ENCODE measurements at regions not wholly inside any gene's neighbourhood (a gene's known extent, or its start where the extent isn't known, plus 50 kb on each side); places are given as distances from the start of the nearest gene placed in this dataset.

DNA sequence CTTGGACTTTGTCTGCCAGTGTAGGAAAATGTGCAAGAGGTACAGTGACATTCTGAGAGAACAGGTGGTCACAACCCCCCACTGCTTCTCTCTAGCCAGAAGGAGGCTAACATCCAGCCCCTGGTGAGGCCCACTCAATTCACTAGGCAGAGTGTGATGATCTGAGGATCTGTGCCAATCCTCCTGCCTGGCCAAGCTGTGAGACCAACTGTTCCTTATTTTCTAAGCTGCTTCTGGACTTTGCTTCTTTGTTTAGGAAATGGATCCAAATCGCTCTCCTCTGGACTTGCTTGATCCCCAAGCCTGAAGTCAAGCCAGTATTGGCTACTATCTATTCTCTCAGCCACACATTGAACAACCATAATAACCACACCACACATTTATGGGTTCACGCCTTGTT lies 202.8 kb downstream of the PIK3C3 start:
- Histone ChIP-seq H3K4me1 (no peaks in the 10 kb centered on the region), H3K9me3 (no peaks in the 10 kb centered on the region), H3K27ac (no peak overlapping the region), H3K27me3 (no peaks in the 10 kb centered on the region), H3K9ac (ENCODE audit: low read depth in 2 of 2, low read length in 2 of 2) (no peak overlapping the region), H3K4me3 (no peak overlapping the region), H3K36me3 (no peaks in the 10 kb centered on the region)
- intact Hi-C loops (cut with DNase I): no loop called here
- no peak for DNase-seq
- TF ChIP-seq, protein P1, sequence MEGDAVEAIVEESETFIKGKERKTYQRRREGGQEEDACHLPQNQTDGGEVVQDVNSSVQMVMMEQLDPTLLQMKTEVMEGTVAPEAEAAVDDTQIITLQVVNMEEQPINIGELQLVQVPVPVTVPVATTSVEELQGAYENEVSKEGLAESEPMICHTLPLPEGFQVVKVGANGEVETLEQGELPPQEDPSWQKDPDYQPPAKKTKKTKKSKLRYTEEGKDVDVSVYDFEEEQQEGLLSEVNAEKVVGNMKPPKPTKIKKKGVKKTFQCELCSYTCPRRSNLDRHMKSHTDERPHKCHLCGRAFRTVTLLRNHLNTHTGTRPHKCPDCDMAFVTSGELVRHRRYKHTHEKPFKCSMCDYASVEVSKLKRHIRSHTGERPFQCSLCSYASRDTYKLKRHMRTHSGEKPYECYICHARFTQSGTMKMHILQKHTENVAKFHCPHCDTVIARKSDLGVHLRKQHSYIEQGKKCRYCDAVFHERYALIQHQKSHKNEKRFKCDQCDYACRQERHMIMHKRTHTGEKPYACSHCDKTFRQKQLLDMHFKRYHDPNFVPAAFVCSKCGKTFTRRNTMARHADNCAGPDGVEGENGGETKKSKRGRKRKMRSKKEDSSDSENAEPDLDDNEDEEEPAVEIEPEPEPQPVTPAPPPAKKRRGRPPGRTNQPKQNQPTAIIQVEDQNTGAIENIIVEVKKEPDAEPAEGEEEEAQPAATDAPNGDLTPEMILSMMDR (IDR thresholded peaks at IDR 0.05): no peak

GRCh38 chr18:42159146-42159545 lies 204.1 kb downstream of the PIK3C3 start:
- no peak overlapping the region for H3K9ac ChIP-seq (ENCODE audit: low read depth in 2 of 2, low read length in 2 of 2)
- H3K27ac ChIP-seq: no peak overlapping the region
- no peaks in the 10 kb centered on the region for H3K36me3 ChIP-seq
- H3K27me3 ChIP-seq: no peaks in the 10 kb centered on the region
- no peak for DNase-seq
- intact Hi-C loops (cut with DNase I): no loop called here
- no peaks in the 10 kb centered on the region for H3K4me1 ChIP-seq
- H3K4me3 ChIP-seq: no peak overlapping the region
- TF ChIP-seq, protein P1 (IDR thresholded peaks at IDR 0.05): no peak
- no peaks in the 10 kb centered on the region for H3K9me3 ChIP-seq

DNA sequence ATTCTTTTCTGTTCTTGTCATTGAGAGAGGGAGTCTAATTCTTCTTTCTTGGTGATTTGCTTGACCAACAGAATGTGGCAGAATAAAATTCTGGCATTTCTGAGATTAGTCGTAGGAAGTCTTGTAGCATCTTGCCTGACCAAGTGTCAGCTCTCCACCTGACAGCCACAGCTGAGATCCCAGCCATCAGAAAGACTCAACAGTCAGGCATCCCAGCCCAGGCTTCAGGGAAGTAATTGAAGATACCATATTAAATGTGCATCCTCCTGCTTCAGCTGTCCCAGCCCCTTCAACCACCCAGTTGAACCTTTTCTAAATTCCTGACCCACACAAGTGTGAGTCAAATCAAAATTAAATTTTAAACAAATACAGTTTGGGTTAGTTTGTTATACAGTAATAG lies 208.3 kb downstream of the PIK3C3 start:
- H3K9ac ChIP-seq (ENCODE audit: low read depth in 2 of 2, low read length in 2 of 2): no peak overlapping the region
- H3K27me3 ChIP-seq: no peaks in the 10 kb centered on the region
- no peak overlapping the region for H3K27ac ChIP-seq
- H3K36me3 ChIP-seq: no peaks in the 10 kb centered on the region
- DNase-seq: no peak
- TF ChIP-seq, protein P1 (IDR thresholded peaks at IDR 0.05): no peak
- H3K4me1 ChIP-seq: no peaks in the 10 kb centered on the region
- H3K9me3 ChIP-seq: no peaks in the 10 kb centered on the region
- H3K4me3 ChIP-seq: no peak overlapping the region
- intact Hi-C loops (cut with DNase I): no loop called here

- TF ChIP-seq, protein P1 (IDR thresholded peaks at IDR 0.05): no peak
- Histone ChIP-seq H3K27ac (no peak overlapping the region), H3K9me3 (no peaks in the 10 kb centered on the region), H3K9ac (ENCODE audit: low read depth in 2 of 2, low read length in 2 of 2) (no peak overlapping the region), H3K4me3 (no peak overlapping the region), H3K4me1 (no peaks in the 10 kb centered on the region), H3K36me3 (no peaks in the 10 kb centered on the region), H3K27me3 (no peaks in the 10 kb centered on the region)
- intact Hi-C loops (cut with DNase I): no loop called here
- DNase-seq: no peak
These were observed 209.5 kb downstream of the PIK3C3 start for GRCh38 chr18:42164556-42164955.

DNA sequence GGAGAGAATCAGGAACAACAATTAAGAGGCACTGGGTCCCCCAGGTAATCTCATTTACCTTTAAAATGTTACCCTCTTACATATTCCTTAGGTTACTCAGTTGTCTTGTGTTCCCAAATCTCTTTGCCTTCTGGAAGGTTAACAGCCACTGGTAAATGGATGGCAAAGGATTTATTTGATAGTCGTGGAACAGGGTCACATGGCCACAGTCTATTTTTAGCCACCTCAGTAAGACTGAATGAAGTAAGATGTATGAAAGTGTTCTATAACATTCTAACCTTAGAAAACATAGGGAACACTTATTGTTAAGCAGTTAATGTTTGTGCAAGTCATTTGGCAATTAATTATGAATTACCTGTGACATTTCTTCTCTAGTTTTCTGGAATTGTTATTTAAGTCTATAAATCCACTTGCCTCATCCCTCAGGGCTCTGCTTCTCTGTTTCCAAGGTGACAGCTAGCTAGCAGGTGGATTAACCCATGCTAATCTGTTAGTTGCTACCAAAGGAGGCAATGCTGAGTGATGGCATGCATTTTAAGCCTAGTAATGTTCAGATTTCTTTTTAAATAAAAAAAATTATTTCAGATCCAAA lies 211.0 kb downstream of the PIK3C3 start:
- DNase-seq: no peak
- H3K4me1 ChIP-seq: no peaks in the 10 kb centered on the region
- no peaks in the 10 kb centered on the region for H3K9me3 ChIP-seq
- H3K27me3 ChIP-seq: no peaks in the 10 kb centered on the region
- intact Hi-C loops (cut with DNase I): no loop called here
- H3K27ac ChIP-seq: no peak overlapping the region
- H3K4me3 ChIP-seq: no peak overlapping the region
- TF ChIP-seq, protein P1 (IDR thresholded peaks at IDR 0.05): no peak
- H3K36me3 ChIP-seq: no peaks in the 10 kb centered on the region
- H3K9ac ChIP-seq (ENCODE audit: low read depth in 2 of 2, low read length in 2 of 2): no peak overlapping the region
